ENCODE measurements at regions not wholly inside any gene's neighbourhood (a gene's known extent, or its start where the extent isn't known, plus 50 kb on each side); places are given as distances from the start of the nearest gene placed in this dataset.

DNA sequence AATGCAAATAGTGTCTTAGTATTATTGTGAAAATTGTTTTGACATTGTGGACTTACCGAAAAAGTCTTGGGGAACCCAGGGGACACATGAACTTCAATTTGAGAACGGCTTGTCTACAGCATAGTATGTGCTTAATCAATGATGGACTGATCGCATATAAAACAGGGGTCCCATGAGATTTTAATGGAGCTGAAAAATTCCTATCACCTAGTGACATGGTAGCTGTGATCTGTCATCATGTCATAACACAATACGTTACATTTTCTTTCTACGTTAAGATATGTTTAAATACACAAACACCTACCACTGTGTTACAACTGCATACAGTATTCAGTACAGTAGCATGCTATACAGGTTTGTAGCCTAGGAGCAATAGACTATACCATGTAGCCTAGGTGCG lies 153.3 kb upstream of the FOXD3 start:
- ATAC-seq, result no peak
- no peak for TF ChIP-seq BACH2 (CRISPR knock-in tag; IDR thresholded peaks at IDR 0.05; ENCODE audit: borderline replicate concordance)
- no peak for TF ChIP-seq ARNTL (CRISPR knock-in tag; IDR thresholded peaks at IDR 0.05; ENCODE audit: borderline replicate concordance, low read depth)
- TF ChIP-seq GLIS3 (CRISPR knock-in tag; IDR thresholded peaks at IDR 0.05), result no peak
- TF ChIP-seq POU6F1 (CRISPR knock-in tag; IDR thresholded peaks at IDR 0.05; ENCODE audit: borderline replicate concordance, low read depth), result no peak
- no peak for TF ChIP-seq ZNF70 (CRISPR knock-in tag; IDR thresholded peaks at IDR 0.05)
- TF ChIP-seq ZC3H10 (CRISPR knock-in tag; IDR thresholded peaks at IDR 0.05), result no peak
- TF ChIP-seq ZFP30 (CRISPR knock-in tag; IDR thresholded peaks at IDR 0.05), result no peak
- TF ChIP-seq ISL1 (CRISPR knock-in tag; IDR thresholded peaks at IDR 0.05), result no peak
- no peak for TF ChIP-seq TSHZ2 (CRISPR knock-in tag; IDR thresholded peaks at IDR 0.05)
- TF ChIP-seq ZNF565 (CRISPR knock-in tag; conservative IDR thresholded peaks at IDR 0.05; ENCODE audit: low read depth), result no peak
- TF ChIP-seq ESRRG (CRISPR knock-in tag; IDR thresholded peaks at IDR 0.05), result no peak

- no peak for TF ChIP-seq ZFP3 (CRISPR knock-in tag; IDR thresholded peaks at IDR 0.05)
- TF ChIP-seq ZFP30 (CRISPR knock-in tag; IDR thresholded peaks at IDR 0.05), result no peak
- TF ChIP-seq POU6F1 (CRISPR knock-in tag; IDR thresholded peaks at IDR 0.05; ENCODE audit: borderline replicate concordance, low read depth), result no peak
- no peak for TF ChIP-seq TOX (CRISPR knock-in tag; IDR thresholded peaks at IDR 0.05; ENCODE audit: borderline replicate concordance)
- no peak for TF ChIP-seq OSR1 (CRISPR knock-in tag; IDR thresholded peaks at IDR 0.05)
- no peak for TF ChIP-seq GLIS3 (CRISPR knock-in tag; IDR thresholded peaks at IDR 0.05)
- TF ChIP-seq ZNF8 (CRISPR knock-in tag; IDR thresholded peaks at IDR 0.05), result no peak
- TF ChIP-seq, protein P1, sequence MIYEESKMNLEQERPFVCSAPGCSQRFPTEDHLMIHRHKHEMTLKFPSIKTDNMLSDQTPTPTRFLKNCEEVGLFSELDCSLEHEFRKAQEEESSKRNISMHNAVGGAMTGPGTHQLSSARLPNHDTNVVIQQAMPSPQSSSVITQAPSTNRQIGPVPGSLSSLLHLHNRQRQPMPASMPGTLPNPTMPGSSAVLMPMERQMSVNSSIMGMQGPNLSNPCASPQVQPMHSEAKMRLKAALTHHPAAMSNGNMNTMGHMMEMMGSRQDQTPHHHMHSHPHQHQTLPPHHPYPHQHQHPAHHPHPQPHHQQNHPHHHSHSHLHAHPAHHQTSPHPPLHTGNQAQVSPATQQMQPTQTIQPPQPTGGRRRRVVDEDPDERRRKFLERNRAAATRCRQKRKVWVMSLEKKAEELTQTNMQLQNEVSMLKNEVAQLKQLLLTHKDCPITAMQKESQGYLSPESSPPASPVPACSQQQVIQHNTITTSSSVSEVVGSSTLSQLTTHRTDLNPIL (CRISPR knock-in tag; IDR thresholded peaks at IDR 0.05; ENCODE audit: low read depth), result no peak
- TF ChIP-seq, protein P2, sequence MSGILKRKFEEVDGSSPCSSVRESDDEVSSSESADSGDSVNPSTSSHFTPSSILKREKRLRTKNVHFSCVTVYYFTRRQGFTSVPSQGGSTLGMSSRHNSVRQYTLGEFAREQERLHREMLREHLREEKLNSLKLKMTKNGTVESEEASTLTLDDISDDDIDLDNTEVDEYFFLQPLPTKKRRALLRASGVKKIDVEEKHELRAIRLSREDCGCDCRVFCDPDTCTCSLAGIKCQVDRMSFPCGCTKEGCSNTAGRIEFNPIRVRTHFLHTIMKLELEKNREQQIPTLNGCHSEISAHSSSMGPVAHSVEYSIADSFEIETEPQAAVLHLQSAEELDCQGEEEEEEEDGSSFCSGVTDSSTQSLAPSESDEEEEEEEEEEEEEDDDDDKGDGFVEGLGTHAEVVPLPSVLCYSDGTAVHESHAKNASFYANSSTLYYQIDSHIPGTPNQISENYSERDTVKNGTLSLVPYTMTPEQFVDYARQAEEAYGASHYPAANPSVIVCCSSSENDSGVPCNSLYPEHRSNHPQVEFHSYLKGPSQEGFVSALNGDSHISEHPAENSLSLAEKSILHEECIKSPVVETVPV (CRISPR knock-in tag; IDR thresholded peaks at IDR 0.05), result no peak
- no peak for TF ChIP-seq SNAI2 (CRISPR knock-in tag; IDR thresholded peaks at IDR 0.05)
- no peak for TF ChIP-seq ZNF70 (CRISPR knock-in tag; IDR thresholded peaks at IDR 0.05)
- no peak for ATAC-seq
These were observed 149.2 kb upstream of the FOXD3 start for GRCh38 chr1:63173161-63173560.

GRCh38 chr1:63189677-63190076 lies 132.7 kb upstream of the FOXD3 start:
- no peak for ATAC-seq
- TF ChIP-seq BACH2 (CRISPR knock-in tag; IDR thresholded peaks at IDR 0.05; ENCODE audit: borderline replicate concordance), result no peak
- no peak for TF ChIP-seq OSR1 (CRISPR knock-in tag; IDR thresholded peaks at IDR 0.05)
- no peak for TF ChIP-seq ESRRG (CRISPR knock-in tag; IDR thresholded peaks at IDR 0.05)
- TF ChIP-seq ZC3H10 (CRISPR knock-in tag; IDR thresholded peaks at IDR 0.05), result no peak
- TF ChIP-seq, protein P1 (CRISPR knock-in tag; IDR thresholded peaks at IDR 0.05; ENCODE audit: low read depth), result no peak
- TF ChIP-seq ZNF565 (CRISPR knock-in tag; conservative IDR thresholded peaks at IDR 0.05; ENCODE audit: low read depth), result no peak
- TF ChIP-seq ZFP30 (CRISPR knock-in tag; IDR thresholded peaks at IDR 0.05), result no peak
- no peak for TF ChIP-seq ARNTL (CRISPR knock-in tag; IDR thresholded peaks at IDR 0.05; ENCODE audit: borderline replicate concordance, low read depth)
- TF ChIP-seq POU6F1 (CRISPR knock-in tag; IDR thresholded peaks at IDR 0.05; ENCODE audit: borderline replicate concordance, low read depth), result no peak
- TF ChIP-seq ZNF8 (CRISPR knock-in tag; IDR thresholded peaks at IDR 0.05), result no peak
- TF ChIP-seq TCF4 (CRISPR knock-in tag; IDR thresholded peaks at IDR 0.05; ENCODE audit: borderline replicate concordance), result no peak
- TF ChIP-seq ZNF70 (CRISPR knock-in tag; IDR thresholded peaks at IDR 0.05), result no peak
- no peak for TF ChIP-seq PPARA (CRISPR knock-in tag; IDR thresholded peaks at IDR 0.05; ENCODE audit: borderline replicate concordance)
- no peak for TF ChIP-seq TOX (CRISPR knock-in tag; IDR thresholded peaks at IDR 0.05; ENCODE audit: borderline replicate concordance)
